ENCODE measurements at regions not wholly inside any gene's neighbourhood (a gene's known extent, or its start where the extent isn't known, plus 50 kb on each side); places are given as distances from the start of the nearest gene placed in this dataset.
"Not testable (repeated sequence)": the region's sequence is repeated elsewhere in the genome, so short reads cannot be mapped to it uniquely, and the experiment has no call there.

GRCh38 chr15:24301999-24302398 lies 373.6 kb upstream of the NPAP1 start:
- TF ChIP-seq CTCF, EP300, POLR2A, POLR2AphosphoS5 (IDR thresholded peaks at IDR 0.05): not testable (repeated sequence)

Measured in sigmoid colon (tissue), 4 donors.